HG03571 (cell line): ENCODE measurements at regions not wholly inside any gene's neighbourhood (a gene's known extent, or its start where the extent isn't known, plus 50 kb on each side); places are given as distances from the start of the nearest gene placed in this dataset.

Experiments used
- ATAC-seq: cut with Tn5 transposase; IDR thresholded peaks from one replicate; pipeline ENCODE4 v1.9.1; 2021; ENCODE audit not compliant: unreplicated experiment

DNA sequence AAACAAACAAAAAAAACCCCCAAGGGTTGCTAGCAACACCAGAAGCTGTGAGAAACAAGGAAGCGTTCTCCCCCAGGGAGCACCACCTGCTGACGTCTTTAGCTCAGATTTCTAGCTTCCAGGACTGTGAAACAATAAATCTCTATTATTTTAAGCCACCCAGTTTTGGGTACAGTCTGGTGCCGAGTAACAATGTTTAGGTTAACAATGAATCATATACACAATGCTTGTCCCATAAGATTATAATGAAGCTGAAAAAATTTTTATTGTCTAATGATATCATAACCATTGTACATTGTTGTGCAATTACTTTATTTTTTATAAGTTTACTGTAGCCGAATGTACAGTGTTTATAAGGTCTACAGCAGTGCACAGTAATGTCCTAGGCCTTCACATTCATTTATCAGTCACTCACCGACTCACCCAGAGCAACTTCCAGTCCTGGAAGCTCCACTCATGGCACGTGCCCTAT lies 72.1 kb upstream of the CAB39 start:
- ATAC-seq, result no peak

DNA sequence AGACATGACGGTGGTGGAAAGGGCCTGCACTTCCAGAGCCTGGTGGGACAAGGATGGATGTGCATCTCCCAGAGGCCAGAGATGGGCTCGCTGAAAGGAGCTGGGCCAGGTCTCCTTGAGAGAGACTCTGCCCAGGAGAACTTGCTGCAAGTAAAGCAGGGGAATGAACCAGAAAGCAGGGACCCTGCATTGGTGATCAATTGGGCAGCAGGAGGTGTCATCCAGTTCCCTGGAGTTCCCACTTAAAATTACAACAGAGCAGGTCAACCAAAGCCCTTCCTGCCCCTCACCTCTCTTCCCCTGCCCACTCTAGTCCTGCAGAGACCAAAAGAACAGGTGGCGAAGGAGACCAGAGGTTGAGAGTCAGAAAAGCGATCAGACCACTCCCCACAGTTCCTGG lies 69.7 kb upstream of the CAB39 start:
- ATAC-seq, result no peak

DNA sequence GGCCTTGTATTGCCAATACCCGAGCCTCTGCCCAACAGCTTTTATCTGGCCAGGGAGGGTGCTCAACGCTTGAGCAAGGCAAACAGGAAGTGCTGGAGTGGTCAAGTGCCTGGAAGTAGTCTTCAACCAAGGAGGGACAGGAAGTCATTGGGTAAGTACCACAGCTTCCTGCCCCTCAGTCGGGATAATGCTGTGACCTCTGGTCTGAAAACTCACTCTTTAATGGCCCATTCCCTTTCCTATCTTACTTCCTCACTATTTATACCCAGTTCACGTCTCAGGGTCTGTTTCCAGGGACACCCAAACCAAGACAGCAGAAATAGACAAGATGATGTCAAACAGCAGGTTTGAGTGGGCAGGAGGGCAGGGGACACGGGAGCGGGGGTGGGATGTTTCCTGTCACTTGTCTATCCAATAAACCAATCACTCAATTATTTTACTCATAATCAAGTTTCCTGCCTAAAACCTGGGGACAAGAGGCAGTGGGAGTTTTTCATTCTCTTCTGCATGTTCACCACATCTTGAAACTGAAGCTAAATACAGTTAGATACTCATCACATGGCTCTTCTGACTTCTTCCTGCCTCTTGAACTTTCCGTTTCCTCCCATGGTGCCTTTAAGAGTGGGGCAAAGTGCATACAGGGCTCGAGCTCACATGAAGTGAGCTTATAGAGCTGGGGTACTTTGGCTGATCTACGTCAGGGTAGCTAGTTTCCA lies 68.9 kb upstream of the CAB39 start:
- peak; percentile 65 for ATAC-seq

DNA sequence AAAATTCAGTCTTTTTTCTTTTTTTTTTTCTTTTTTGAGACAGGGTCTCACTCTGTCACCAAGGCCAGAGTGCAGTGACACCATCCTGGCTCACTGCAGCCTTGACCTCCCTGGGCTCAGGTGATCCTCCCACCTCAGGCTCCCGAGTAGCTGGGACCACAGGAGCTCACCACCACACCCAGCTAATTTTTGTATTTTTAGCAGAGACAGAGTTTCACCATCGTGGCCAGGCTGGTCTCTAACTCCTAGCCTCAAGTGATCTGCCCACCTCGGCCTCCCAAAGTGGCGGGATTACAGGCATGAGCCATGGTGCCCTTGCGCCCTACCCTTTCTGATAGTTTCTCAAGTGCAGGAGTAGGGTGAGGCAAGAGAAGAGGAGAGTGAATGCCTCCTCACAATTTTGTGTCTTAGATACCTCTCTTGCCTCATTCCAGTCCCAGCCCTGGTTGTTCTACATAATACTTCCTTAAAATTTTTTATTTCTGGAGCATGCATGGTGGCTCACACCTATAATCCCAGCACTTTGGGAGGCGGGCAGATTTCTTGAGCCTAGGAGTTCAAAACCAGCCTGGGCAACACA lies 68.2 kb upstream of the CAB39 start:
- ATAC-seq, result no peak

DNA sequence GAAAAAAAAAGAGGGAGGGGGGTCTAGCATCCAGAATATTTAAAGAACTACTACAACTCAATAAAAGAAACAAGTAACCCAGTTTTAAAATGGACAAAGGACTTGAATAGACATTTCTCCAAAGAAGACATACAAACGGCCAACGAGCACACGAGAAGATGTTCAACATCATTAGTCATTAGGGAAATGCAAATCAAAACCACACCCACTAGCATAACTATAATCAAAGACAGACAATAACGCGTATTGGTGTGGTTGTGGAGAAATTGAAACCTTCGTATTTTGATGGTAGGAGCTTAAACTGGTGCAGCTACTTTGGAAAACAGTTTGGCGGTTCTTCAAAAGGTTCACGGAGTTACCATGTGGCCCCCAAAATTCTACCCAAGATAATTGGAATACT lies 64.3 kb upstream of the CAB39 start:
- ATAC-seq, result no peak

DNA sequence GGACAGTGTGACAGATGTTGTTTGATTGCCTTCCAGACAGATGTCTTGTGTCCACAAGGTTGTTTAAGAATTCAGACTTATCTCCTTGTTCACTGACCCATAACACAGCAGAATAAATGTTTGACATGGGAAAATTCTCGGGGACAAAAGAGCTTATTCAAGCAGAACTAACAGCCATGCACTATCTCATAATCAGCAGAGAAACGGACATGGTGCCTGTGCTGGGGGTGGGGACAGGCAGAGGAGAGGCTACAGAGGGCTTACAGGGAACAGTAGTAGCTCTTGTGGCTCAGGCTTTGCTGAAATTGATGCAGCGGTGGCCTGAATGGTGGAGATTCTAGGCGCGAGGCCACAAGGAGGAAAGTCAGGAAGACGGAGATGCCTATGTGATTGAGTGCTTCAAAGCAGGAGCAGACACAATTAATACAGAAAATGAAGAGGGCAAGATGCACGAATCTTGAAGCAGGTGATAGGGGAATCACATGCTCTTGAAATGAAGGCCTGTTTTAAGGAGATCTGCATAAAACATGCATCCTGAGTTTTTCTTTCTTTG lies 62.0 kb upstream of the CAB39 start:
- peak; percentile 77 for ATAC-seq

DNA sequence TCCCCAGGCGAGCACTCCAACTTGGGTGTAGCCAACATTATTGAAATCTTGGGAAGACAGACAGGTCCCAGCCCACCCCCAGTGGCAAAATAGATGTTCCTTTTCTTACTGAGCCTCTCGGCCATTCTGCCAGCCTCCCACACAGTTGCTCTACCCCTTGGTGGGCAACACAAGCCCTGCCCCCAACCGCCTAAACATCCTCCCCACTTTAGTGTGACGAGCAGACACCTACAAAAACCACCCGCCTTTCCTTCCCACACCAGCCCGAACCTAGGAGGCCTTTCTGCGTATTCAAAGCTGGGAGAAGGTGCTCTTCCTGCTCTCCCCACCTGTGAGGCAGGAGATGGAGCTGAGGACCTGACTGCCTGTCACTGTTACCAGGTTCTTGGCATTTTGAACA lies 58.6 kb upstream of the CAB39 start:
- no peak for ATAC-seq

DNA sequence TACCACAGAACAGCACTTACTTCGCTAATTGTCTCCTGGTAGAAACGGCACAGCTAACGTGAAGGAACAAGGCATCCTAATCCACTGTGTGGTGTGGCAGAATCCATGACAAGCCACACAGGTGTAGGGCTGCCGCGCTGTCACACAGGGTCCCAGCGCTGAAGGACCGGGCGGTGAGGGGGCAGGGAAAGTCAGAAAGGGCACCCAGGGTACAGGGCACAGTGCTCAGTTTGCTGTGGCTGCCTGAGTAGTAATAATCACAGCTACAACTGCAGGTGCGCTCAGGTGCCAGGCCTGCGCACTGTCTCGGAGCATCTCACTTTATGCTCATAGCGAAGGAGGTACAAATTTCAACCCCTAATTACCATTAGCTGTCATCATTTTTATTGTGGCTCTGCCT lies 55.2 kb upstream of the CAB39 start:
- no peak for ATAC-seq

DNA sequence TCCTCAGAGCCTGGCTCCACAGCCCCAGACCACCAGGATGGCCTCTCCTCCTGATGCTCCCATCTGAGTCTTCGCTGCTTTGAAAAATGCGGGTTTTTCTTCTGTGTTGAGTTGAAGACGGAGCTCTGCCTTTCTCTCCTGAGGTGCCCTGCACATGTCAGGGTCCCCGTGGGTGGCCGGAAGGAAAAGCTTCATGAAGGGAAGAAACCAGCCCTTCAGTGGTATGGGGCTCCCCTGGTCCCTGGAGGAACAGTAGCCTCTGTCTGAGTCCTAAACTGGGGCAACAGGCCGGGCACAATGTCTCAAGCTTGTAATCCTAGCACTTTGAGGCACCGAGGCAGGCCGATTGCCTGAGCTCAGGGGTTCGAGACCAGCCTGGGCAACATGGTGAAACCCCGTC lies 54.7 kb upstream of the CAB39 start:
- ATAC-seq, result no peak

DNA sequence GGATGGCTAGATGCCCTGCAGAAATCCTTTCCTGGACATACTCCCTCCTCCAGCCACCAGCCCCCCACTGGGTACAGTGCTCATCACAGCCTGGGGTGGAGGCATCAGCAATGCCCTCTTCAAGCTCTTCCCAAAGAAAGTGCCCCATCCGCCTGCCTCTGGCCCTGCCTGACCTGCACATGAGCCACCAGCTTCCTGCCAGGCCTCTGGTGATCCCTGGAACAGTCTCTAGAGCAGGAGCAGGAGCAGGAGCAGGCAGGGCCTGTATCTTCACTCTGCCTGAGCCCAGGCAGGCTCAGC lies 54.1 kb upstream of the CAB39 start:
- no peak for ATAC-seq

DNA sequence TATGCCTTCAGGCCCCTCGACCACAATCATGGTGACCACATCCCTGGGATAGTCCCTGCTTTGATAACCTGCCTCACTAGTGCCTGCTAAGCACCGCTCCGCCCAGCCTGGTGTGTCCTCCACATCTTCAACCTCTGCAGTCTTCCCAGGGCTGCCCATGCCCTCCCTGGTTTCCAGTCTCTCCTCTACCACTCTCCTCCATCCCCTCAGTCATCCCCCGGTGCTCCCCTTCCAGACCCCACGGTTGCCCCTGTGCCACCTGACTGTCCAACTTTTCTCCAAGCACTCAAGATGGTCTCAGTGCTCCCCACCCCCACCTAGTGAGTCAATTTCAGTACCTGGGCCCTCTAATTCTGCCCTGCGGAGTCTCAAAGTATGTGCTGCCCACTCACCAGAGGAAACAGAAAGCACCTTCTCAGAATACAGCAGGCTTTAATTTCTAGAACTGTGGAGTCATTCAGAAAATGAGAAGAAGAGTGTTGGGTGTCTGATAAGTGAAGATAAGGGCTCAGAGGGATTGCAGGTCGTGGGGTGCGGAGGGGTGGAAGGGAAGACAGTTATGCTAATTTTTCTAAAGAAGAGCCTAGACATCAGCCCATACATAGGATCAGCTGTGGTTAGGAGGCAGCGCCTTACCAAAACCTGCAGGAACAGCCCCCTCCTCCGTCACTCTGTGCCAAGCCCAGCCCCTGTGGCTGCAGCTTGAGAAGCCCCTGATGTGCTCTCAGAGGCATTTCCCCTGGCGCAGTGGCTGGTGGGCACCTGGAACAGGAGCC lies 53.6 kb upstream of the CAB39 start:
- ATAC-seq, result peak; percentile 39

DNA sequence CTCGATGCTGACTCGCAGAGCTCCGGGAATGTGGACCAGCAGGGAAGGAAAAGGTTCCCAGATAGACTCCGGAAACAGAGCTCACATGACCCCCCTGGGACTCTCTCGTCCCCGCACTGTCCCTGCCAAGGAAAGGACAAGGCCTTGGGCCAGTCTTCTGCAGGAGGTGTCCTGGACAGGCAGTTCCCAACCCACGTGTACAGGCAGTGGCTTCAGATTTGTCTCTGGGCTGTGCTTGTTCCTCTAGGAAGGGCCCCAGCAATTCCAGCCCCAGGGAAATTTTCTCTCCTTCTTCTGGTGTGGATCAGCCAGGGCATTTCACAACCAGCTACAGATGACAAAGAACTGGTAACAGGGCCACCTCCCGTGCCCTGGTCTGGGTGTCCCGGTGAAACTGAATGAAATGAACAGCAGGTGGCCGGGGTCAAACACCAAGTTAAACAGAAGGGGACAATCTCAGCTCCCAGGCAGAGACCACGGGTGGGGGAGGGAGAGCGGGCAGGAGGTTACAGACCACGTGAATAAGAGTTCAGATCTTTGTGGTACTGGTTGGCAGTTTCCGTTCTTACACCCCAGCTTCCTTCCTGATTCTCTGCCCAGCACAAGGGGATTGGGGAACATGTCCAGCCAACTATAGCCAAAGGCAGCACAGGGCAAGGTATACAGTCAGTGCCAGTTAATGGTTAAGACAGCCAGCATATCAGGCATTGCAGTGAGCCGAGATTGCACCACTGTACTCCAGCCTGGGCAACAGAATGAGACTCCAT lies 52.2 kb upstream of the CAB39 start:
- ATAC-seq, result no peak

DNA sequence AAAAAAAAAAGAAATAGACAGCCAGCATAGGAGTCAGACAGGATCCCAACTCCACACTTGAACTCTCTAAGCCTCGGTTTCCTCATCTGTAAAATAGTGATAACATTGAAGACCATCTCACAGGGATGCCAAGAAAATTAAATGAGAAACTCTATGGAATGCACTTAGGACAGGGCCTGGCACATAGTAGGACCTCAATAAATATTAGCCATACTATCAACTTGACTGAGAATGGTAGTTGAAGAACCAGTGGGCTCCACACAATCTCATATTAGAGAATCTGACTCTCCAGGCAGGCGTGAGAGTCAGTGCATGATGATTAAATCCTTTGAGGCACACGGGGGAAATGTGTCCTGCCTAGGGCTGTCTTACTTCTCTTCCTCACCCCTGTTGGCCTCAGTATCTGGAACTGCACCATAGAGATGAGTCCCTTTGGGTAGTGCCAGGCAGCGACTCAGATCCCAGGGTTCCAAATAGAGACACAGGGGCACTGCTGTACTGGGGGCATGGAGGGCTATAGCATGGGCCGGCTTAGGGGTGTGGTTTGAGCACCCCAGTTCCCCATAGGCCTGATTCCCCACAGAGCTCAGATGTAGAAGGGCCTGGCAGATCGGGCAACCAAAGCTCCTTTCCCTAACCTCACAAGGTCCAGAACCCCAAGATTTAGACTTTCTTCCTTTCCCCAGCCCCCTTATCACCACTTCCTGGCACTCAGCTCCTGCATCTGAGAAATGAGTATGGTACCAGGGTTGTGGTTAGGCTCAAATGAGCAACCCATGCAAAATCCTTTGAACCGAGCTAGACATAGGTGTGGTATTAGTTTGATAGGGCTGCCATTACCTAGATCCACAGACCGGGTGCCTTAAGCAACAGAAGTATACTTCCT lies 51.3 kb upstream of the CAB39 start:
- ATAC-seq, result peak; percentile 39
